H9 (cell line): ENCODE measurements at regions not wholly inside any gene's neighbourhood (a gene's known extent, or its start where the extent isn't known, plus 50 kb on each side); places are given as distances from the start of the nearest gene placed in this dataset.

Experiments used
- DNase-seq: peaks from one replicate; pipeline ENCODE4 v3.0.0-alpha.2; 2017
- H2AFZ ChIP-seq: one replicate; pipeline ENCODE4 v1.6.1; 2013; ENCODE audit warnings: mild to moderate bottlenecking, low read length, control low read depth, moderate library complexity
- H2AK5ac ChIP-seq: 2 replicates; pipeline ENCODE4 v1.6.1; 2013; ENCODE audit warnings: low read length, control low read depth, mixed read lengths; ENCODE audit not compliant: insufficient read length
- H2BK120ac ChIP-seq: one replicate; pipeline ENCODE4 v1.6.1; 2013; ENCODE audit warnings: low read depth, mild to moderate bottlenecking, low read length, control low read depth, inconsistent platforms; ENCODE audit not compliant: poor library complexity, severe bottlenecking
- H2BK12ac ChIP-seq: 2 replicates; pipeline ENCODE4 v1.6.1; 2013; ENCODE audit warnings: low read length, control low read depth, mixed read lengths, low read depth; ENCODE audit not compliant: insufficient read length
- H2BK15ac ChIP-seq: 2 replicates; pipeline ENCODE4 v1.6.1; 2013; ENCODE audit warnings: low read depth, low read length, control low read depth
- H2BK20ac ChIP-seq: one replicate; pipeline ENCODE4 v1.6.1; 2013; ENCODE audit warnings: low read depth, mild to moderate bottlenecking, low read length, control low read depth, inconsistent platforms; ENCODE audit not compliant: poor library complexity, severe bottlenecking
- H2BK5ac ChIP-seq: 2 replicates; pipeline ENCODE4 v1.6.1; 2013; ENCODE audit warnings: low read length, control low read depth, mixed read lengths; ENCODE audit not compliant: insufficient read length
- H3K14ac ChIP-seq: 2 replicates; pipeline ENCODE4 v1.6.1; 2013; ENCODE audit warnings: low read length, control low read depth; ENCODE audit not compliant: insufficient read depth
- H3K18ac ChIP-seq: 2 replicates; pipeline ENCODE4 v1.6.1; 2013; ENCODE audit warnings: low read depth, mild to moderate bottlenecking, mixed read lengths, low read length, control low read depth; ENCODE audit not compliant: insufficient read length
- H3K23ac ChIP-seq: 2 replicates; pipeline ENCODE4 v1.6.1; 2013; ENCODE audit warnings: low read length, control low read depth, mixed read lengths, low read depth; ENCODE audit not compliant: insufficient read length
- H3K23me2 ChIP-seq: 2 replicates; pipeline ENCODE4 v1.6.1; 2013; ENCODE audit warnings: low read depth, mild to moderate bottlenecking, mixed read lengths, low read length, control low read depth; ENCODE audit not compliant: insufficient read length, poor library complexity, severe bottlenecking
- H3K27ac ChIP-seq: 2 replicates; pipeline ENCODE4 v1.5.1; 2013; ENCODE audit warnings: low read length, control low read depth, mixed read lengths, low read depth; ENCODE audit not compliant: insufficient read length
- H3K27me3 ChIP-seq: 2 replicates; pipeline ENCODE4 v1.6.1; 2013; ENCODE audit warnings: low read length, control low read depth, inconsistent platforms; ENCODE audit not compliant: insufficient read depth
- H3K4ac ChIP-seq: 2 replicates; pipeline ENCODE4 v1.6.1; 2013; ENCODE audit warnings: low read depth, mild to moderate bottlenecking, control low read depth, inconsistent platforms, low read length, moderate library complexity
- H3K4me1 ChIP-seq: 2 replicates; pipeline ENCODE4 v1.6.1; 2013; ENCODE audit warnings: low read length, control low read depth, inconsistent platforms; ENCODE audit not compliant: insufficient read depth
- H3K4me2 ChIP-seq: 2 replicates; pipeline ENCODE4 v1.6.1; 2013; ENCODE audit warnings: low read length, control low read depth, mixed read lengths; ENCODE audit not compliant: insufficient read length, insufficient read depth
- H3K56ac ChIP-seq: 2 replicates; pipeline ENCODE4 v1.6.1; 2013; ENCODE audit warnings: low read depth, mild to moderate bottlenecking, mixed read lengths, low read length, control low read depth; ENCODE audit not compliant: insufficient read length
- H3K79me1 ChIP-seq: 2 replicates; pipeline ENCODE4 v1.6.1; 2013; ENCODE audit warnings: low read depth, mild to moderate bottlenecking, moderate library complexity, low read length, control low read depth, inconsistent platforms; ENCODE audit not compliant: insufficient read depth, poor library complexity, severe bottlenecking
- H3K79me2 ChIP-seq: 2 replicates; pipeline ENCODE4 v1.6.1; 2013; ENCODE audit warnings: low read length, control low read depth, inconsistent platforms; ENCODE audit not compliant: insufficient read depth
- H3K9ac ChIP-seq: 2 replicates; pipeline ENCODE4 v1.6.1; 2013; ENCODE audit warnings: low read length, control low read depth, mixed read lengths; ENCODE audit not compliant: insufficient read length; ENCODE audit errors: extremely low read depth
- H3K9me3 ChIP-seq: one replicate; pipeline ENCODE4 v1.6.1; 2013; ENCODE audit warnings: low read depth, low read length, inconsistent platforms; ENCODE audit not compliant: control insufficient read depth
- H3T11ph ChIP-seq: one replicate; pipeline ENCODE4 v1.6.1; 2013; ENCODE audit warnings: mild to moderate bottlenecking, low read length, control low read depth, inconsistent platforms
- H4K20me1 ChIP-seq: one replicate; pipeline ENCODE4 v1.6.1; 2013; ENCODE audit not compliant: control insufficient read depth, insufficient read length, insufficient read depth
- H4K5ac ChIP-seq: 2 replicates; pipeline ENCODE4 v1.6.1; 2013; ENCODE audit warnings: low read depth, mild to moderate bottlenecking, mixed read lengths, low read length, control low read depth; ENCODE audit not compliant: insufficient read length
- H4K8ac ChIP-seq: replicated peaks from 2 replicates; pipeline ENCODE4 v1.6.1; 2013; ENCODE audit warnings: low read length, control low read depth, mixed read lengths, low read depth; ENCODE audit not compliant: insufficient read length
- H4K91ac ChIP-seq: 2 replicates; pipeline ENCODE4 v1.6.1; 2013; ENCODE audit warnings: low read depth, mild to moderate bottlenecking, moderate library complexity, mixed read lengths, low read length, control low read depth; ENCODE audit not compliant: insufficient read length
- H3K27ac Mint-ChIP-seq, 3 experiments: 2 replicates in 2 of 3; 3 replicates in 1 of 3; pipeline ENCODE4 v1.8.0; 2020 to 2021; ENCODE audit warnings: mixed read lengths in 3 of 3, mild to moderate bottlenecking in 1 of 3, moderate library complexity in 1 of 3
- H3K27me3 Mint-ChIP-seq: 2 replicates; pipeline ENCODE4 v1.8.0; 2021; ENCODE audit warnings: low read depth, mild to moderate bottlenecking, moderate library complexity, mixed read lengths
- H3K36me3 Mint-ChIP-seq, 3 experiments: 2 replicates in 2 of 3; 3 replicates in 1 of 3; pipeline ENCODE4 v1.8.0; 2020 to 2021; ENCODE audit warnings: low read depth in 3 of 3, mixed read lengths in 3 of 3; ENCODE audit not compliant: insufficient read depth in 1 of 3
- H3K4me1 Mint-ChIP-seq, 2 experiments: 2 replicates each; pipeline ENCODE4 v1.8.0; 2020; ENCODE audit warnings: mixed read lengths in 2 of 2
- H3K4me3 Mint-ChIP-seq, 2 experiments: 2 replicates in 1 of 2; 3 replicates in 1 of 2; pipeline ENCODE4 v1.8.0; 2020 to 2021; ENCODE audit warnings: mild to moderate bottlenecking in 2 of 2, mixed read lengths in 2 of 2, moderate library complexity in 1 of 2
- H3K9me3 Mint-ChIP-seq, 2 experiments: 2 replicates in 1 of 2; 3 replicates in 1 of 2; pipeline ENCODE4 v1.8.0; 2020; ENCODE audit warnings: mild to moderate bottlenecking in 2 of 2, mixed read lengths in 2 of 2, moderate library complexity in 1 of 2
- CTCF ChIP-seq: fragments of 200-600 bp; sonication (generic); conservative IDR thresholded peaks from 3 replicates; pipeline ENCODE4 v1.8.0; 2021; ENCODE audit warnings: antibody characterized with exemption, mild to moderate bottlenecking
- WGBS: extraction: QIAGEN DNeasy Blood & Tissue Kit; methylation state at CpG from one replicate; pipeline ENCODE4 v1.1.7; 2013; ENCODE audit warnings: missing lambda C conversion rate, low lambda C conversion rate, mixed read lengths; ENCODE audit not compliant: insufficient read length; ENCODE audit errors: extremely low coverage; 5-methylcytosine and 5-hydroxymethylcytosine counted together

- no peaks in the 10 kb centered on the region for H3K23me2 ChIP-seq
- H2BK120ac ChIP-seq: no peak overlapping the region
- H2AK5ac ChIP-seq: no peak overlapping the region
- no peak overlapping the region for H3K4me2 ChIP-seq
- Mint-ChIP-seq H3K9me3 (peaks cover 0 to 7% of the 10 kb centered on the region in 2 experiments; a peak in 2 of 5 replicates), H3K27me3 (no peaks in the 10 kb centered on the region), H3K4me1 (no peaks in the 10 kb centered on the region), H3K4me3 (no peak overlapping the region), H3K36me3 (peaks cover 0 to 1% (median 0%) of the 10 kb centered on the region in 3 experiments; a peak in 1 of 7 replicates), H3K27ac (no peak overlapping the region)
- no peak overlapping the region for H3K14ac ChIP-seq
- no peak overlapping the region for H4K5ac ChIP-seq
- no peaks in the 10 kb centered on the region for H3K79me1 ChIP-seq
- H2BK12ac ChIP-seq: no peak overlapping the region
- H2AFZ ChIP-seq: no peak overlapping the region
- no peak overlapping the region for H2BK5ac ChIP-seq
- no peak for DNase-seq
- H4K8ac ChIP-seq: no peak overlapping the region
- H3K27me3 ChIP-seq: no peaks in the 10 kb centered on the region
- H3K9ac ChIP-seq: no peak overlapping the region
- H3K27ac ChIP-seq: no peak overlapping the region
- no CpG with 5 or more reads among the region's 2 CpGs for WGBS
- H2BK15ac ChIP-seq: no peak overlapping the region
- H3K4me1 ChIP-seq: no peaks in the 10 kb centered on the region; the same call in 1 of the 2 replicates
- no peak overlapping the region for H3K56ac ChIP-seq
- no peak overlapping the region for H3T11ph ChIP-seq
- no peaks in the 10 kb centered on the region for H3K79me2 ChIP-seq
- no peak overlapping the region for H3K4ac ChIP-seq
- no peak overlapping the region for H4K91ac ChIP-seq
- H2BK20ac ChIP-seq: no peak overlapping the region
- no peak overlapping the region for H3K23ac ChIP-seq
- no peak for TF ChIP-seq CTCF
- H3K9me3 ChIP-seq: no peaks in the 10 kb centered on the region
- no peaks in the 10 kb centered on the region for H4K20me1 ChIP-seq
- H3K18ac ChIP-seq: no peak overlapping the region
These were observed 192.9 kb downstream of the ZBBX start for GRCh38 chr3:167187221-167187620.
